ENCODE measurements at regions not wholly inside any gene's neighbourhood (a gene's known extent, or its start where the extent isn't known, plus 50 kb on each side); places are given as distances from the start of the nearest gene placed in this dataset.

- TF ChIP-seq PRDM15 (CRISPR knock-in tag; IDR thresholded peaks at IDR 0.05) (no peak), SMC3 (IDR thresholded peaks at IDR 0.05; ENCODE audit: borderline replicate concordance, low read length) (no peak)
Observed at GRCh38 chr3:115423170-115423569, 200.1 kb upstream of the GAP43 start (continued).

- intact Hi-C loops (cut with micrococcal nuclease; ENCODE audit: unreplicated experiment) (no loop called here), in situ Hi-C loops (cut with MboI) (no loop called here)
- H3K27me3 ChIP-seq (replicated peaks in 1 of 2; ENCODE audit: control insufficient read depth in 2 of 2, insufficient read depth in 2 of 2, low read length in 1 of 2) = no peaks in the 10 kb centered on the region
- CTCF ChIA-PET = no interaction called here
- WGBS (ENCODE audit: insufficient coverage, insufficient replicate concordance, low lambda C conversion rate, missing lambda C conversion rate) = 20% methylated on average over 5 of the region's 5 CpGs
- POLR2A ChIA-PET = no interaction called here
- DNase-seq (ENCODE audit: low read depth, low spot score) (no peak), ATAC-seq (no peak), FAIRE-seq (no peak)
- no peak overlapping the region for H2AFZ ChIP-seq (ENCODE audit: control insufficient read depth, low read depth, low read length)
- H3K27ac ChIP-seq (ENCODE audit: control insufficient read depth, insufficient read depth) = no peak overlapping the region
- no peaks in the 10 kb centered on the region for H3K9me3 ChIP-seq (replicated peaks; ENCODE audit: control insufficient read depth, insufficient read depth, low read length)
- no peaks in the 10 kb centered on the region for H3K4me1 ChIP-seq (ENCODE audit: control insufficient read depth, insufficient read depth, low read length)
- H3K4me2 ChIP-seq (ENCODE audit: control insufficient read depth, insufficient read depth) = no peak overlapping the region
- H3K9ac ChIP-seq (ENCODE audit: control insufficient read depth, insufficient read depth, low read length) = no peak overlapping the region
- RAD21 ChIA-PET (ENCODE audit: unreplicated experiment) = no interaction called here
- H3K36me3 ChIP-seq (ENCODE audit: control insufficient read depth in 2 of 2, insufficient read depth in 2 of 2, low read length in 1 of 2) = no peaks in the 10 kb centered on the region
- H3K4me3 ChIP-seq = no peak overlapping the region
- no TSS peak for BruUV-seq (replicated peaks)
- SMC1A ChIA-PET (ENCODE audit: uncharacterized antibody, unreplicated experiment) = no interaction called here
- no peaks in the 10 kb centered on the region for H3K79me2 ChIP-seq (ENCODE audit: control insufficient read depth, insufficient read depth, low read length)
- H4K20me1 ChIP-seq (ENCODE audit: control insufficient read depth, insufficient read depth) = no peaks in the 10 kb centered on the region
- TF ChIP-seq RFX5 (IDR thresholded peaks at IDR 0.05; ENCODE audit: low read depth, low read length) (no peak), ZSCAN29 (IDR thresholded peaks at IDR 0.05) (no peak), USF2 (IDR thresholded peaks at IDR 0.05; ENCODE audit: borderline replicate concordance, low read depth, low read length) (no peak), USF1 (IDR thresholded peaks at IDR 0.05; ENCODE audit: borderline replicate concordance, extremely low read length, insufficient read depth, low read depth, low read length) (no peak), SUZ12 (IDR thresholded peaks at IDR 0.05; ENCODE audit: unreplicated experiment) (no peak), EED (IDR thresholded peaks at IDR 0.05; ENCODE audit: low read depth) (no peak), TCF7 (IDR thresholded peaks at IDR 0.05; ENCODE audit: borderline replicate concordance) (no peak), SMARCA5 (IDR thresholded peaks at IDR 0.05) (no peak), REST (IDR thresholded peaks at IDR 0.05; ENCODE audit: low read depth, low read length) (no peak), JUNB (IDR thresholded peaks at IDR 0.05) (no peak), IKZF2 (IDR thresholded peaks at IDR 0.05) (no peak), SRF (IDR thresholded peaks at IDR 0.05; ENCODE audit: low read depth in 2 of 2, low read length in 2 of 2) (no peak)
Observed at GRCh38 chr3:115428841-115429240, 194.5 kb upstream of the GAP43 start.
